Loucy (cell line): ENCODE measurements at regions not wholly inside any gene's neighbourhood (a gene's known extent, or its start where the extent isn't known, plus 50 kb on each side); places are given as distances from the start of the nearest gene placed in this dataset.

Source experiments
- CTCF ChIP-seq: fragments of 200-600 bp; sonication (generic); conservative IDR thresholded peaks from 2 replicates; pipeline ENCODE4 v1.5.1; 2014; ENCODE audit warnings: mild to moderate bottlenecking, antibody characterized with exemption, low read length
- EZH2phosphoT487 ChIP-seq: fragments of 200-600 bp; IDR thresholded peaks from 2 replicates; pipeline ENCODE4 v1.6.1; 2018; ENCODE audit warnings: antibody characterized with exemption, mild to moderate bottlenecking, moderate library complexity, borderline replicate concordance

GRCh38 chr6:147048930-147049329, 155.3 kb upstream of the STXBP5 start:
- TF ChIP-seq CTCF (no peak), EZH2phosphoT487 (no peak)
